GM18868 (cell line): ENCODE measurements at regions not wholly inside any gene's neighbourhood (a gene's known extent, or its start where the extent isn't known, plus 50 kb on each side); places are given as distances from the start of the nearest gene placed in this dataset.

Experiments used
- ATAC-seq: cut with Tn5 transposase; IDR thresholded peaks from one replicate; pipeline ENCODE4 v1.9.1; 2021; ENCODE audit warnings: mild to moderate bottlenecking, moderate library complexity; ENCODE audit not compliant: unreplicated experiment

DNA sequence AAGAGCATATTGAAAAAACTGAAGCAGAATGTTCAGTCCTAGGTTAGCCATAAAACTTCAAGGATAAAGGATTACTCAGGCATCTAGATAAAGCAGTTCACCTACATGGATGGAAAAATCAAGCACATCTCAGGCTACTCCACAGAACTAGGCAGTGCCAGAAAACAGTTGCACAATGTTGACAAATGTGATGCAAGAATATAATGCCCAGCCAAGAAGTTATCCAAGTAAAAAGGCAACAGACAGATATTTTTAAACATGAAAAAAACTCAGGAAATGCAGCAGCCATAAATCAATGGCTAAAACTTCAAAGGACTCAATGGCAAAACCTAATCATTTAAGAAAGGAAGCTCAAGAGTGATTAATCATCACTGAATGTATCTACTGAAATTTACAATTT is 456.0 kb upstream of the FAM241A start:
- ATAC-seq = no peak

DNA sequence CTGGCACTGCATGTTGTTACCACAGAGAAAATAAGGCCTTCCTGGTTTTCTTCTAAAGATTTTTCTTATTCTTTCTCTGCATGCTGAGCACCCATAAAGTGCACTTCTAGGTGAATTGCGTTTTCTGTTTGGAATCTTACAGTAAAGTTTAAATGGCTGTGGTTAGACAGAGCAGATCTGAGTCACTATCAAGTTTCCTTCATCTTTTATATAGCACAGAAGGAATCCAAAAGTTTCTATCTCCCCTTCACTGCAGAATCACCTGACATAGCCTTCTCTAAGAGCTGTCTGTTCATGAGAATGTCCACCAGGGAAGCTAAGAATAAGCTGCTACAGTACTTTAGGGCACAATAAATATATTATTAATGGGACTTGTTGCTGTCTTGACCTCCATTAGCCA is 455.5 kb upstream of the FAM241A start:
- ATAC-seq = no peak

DNA sequence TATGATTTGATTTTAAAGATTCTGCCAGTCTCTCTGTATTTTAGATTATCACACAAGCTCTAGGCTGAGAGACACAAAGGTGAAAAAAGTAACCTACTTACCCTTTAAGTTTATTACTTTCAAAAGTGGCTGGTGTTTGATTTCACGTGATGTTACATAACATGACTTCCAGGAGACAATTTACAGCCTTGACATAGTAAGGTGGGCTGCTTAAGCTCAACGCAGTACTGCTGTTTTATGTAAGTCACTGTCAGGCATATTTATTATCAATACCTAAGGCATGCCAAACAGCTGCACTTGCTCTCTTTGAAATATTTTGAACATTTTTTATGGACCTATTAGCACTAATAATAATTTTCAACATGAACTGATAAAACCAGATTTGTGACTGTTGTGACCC is 451.5 kb upstream of the FAM241A start:
- no peak for ATAC-seq

DNA sequence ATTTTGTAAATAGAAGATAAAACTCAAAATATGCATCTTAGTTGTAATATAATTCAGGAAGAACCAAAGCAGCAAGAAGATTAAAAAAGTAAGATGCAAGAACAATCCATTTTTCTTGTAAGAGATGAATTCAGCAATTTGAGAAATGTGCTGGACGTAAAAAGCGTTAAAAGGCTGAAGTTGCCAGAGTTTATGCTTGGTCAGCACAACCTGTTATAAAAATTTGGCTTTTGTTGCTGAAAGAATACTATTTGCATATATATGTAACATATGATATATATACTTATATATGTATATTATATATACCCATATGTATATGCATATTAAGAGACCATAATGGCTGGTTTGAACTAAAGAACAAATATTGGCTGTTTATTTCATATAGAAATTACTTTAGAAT is 449.6 kb upstream of the FAM241A start:
- ATAC-seq = no peak

DNA sequence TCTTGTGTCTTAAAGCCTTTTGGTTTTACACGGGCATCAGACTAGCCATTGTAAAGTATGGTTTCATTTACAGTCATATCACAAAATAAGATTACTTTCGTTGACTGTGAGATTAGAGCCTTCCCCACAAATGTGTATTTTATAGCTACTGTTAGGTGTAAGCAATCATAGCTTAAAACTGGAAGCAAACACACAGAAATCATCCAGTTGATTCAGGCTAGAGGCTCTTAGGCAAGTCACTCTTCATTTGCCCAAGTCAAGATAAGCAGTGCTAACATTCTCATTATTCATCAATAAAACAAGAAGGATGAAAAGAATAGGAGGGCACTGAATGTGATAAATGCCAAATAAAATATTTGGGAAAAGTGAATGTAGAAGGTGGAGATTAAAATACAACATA is 448.7 kb upstream of the FAM241A start:
- ATAC-seq = no peak

DNA sequence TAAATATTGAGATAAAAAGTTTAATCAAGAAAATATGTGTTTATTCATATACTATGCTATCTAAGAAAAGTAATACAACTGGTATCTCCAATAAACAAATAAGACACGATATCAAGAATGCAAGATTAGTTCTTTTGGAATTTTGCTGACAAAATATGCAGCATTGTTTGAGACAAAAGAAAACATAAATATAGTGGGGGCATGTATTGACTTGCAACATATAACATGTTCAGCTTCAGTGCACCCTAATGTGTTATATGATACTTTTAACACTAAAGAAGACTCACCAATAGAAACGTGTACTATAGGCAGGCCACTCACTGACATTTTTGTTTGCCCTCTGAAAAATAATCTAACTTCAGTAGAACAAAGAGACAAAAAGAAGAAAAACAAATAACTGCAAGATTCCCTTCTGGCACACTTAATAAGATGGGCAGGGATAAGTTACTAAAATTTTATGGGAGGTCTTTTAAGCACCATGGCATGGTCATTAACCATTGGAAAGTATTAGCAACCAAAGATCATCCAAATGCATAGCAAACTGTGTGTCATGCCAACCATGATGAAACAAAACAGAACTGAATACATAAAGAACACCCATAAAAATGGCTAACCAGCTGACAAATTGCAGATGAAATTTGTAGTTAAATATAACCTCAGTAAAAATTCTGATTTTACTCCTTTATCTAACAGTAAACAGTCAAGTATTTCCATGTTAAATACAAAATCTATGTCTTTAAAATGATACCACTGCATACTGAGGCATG is 447.9 kb upstream of the FAM241A start:
- no peak for ATAC-seq

DNA sequence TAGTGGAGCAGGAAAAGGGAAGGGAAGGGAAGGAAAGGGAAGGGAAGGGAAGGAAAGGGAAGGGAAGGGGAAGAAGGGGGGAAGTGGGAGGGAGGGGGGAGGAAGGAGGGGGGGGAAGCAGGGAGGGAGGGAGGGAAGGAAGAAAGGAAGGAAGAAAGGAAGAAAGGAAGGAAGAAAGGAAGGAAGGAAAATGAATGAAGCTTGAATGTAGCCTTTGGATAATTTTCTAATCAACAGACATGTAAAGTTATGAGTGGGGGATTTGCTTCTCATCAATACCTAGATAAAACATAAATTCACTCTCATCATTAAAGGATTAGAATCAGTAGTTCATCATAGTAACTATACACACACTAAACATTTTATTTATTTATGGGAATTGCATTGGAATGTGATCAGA is 446.9 kb upstream of the FAM241A start:
- no peak for ATAC-seq

DNA sequence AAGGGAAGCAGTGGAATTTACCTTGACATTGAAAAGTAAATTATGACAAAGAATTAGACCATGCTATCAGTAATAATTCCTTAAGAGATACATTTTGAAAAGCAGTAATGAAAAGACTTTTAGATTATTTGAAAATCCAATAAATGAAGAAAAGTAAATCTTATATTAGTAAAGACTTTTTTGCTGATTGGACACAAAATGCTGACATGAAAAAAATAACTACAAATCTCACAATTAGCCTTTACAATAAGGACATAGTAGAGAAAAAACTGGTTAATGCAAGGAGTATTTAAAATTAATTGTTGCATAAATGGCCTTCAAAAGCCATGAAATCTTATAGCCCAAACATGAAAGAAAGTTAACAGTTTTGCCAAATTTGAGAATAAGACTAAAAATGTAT is 446.1 kb upstream of the FAM241A start:
- ATAC-seq = no peak

DNA sequence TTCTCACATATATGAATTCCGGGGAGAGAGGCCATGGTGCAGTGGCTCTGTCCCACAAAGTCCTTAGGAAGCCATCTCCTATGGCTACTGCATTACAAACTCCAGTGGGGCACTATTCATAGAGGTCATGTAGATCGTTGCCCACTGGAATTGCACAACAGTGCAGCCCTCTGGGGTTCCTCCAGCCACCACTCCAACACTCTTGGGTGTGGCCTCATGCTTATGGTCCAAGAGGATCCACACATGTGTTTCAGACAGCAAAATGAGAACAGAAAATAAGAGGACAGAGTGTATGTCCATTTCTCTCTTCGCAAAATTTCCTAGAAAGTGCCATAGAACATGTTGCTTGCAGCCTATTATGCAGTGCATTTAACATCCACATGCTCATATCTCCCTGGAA is 444.2 kb upstream of the FAM241A start:
- no peak for ATAC-seq

DNA sequence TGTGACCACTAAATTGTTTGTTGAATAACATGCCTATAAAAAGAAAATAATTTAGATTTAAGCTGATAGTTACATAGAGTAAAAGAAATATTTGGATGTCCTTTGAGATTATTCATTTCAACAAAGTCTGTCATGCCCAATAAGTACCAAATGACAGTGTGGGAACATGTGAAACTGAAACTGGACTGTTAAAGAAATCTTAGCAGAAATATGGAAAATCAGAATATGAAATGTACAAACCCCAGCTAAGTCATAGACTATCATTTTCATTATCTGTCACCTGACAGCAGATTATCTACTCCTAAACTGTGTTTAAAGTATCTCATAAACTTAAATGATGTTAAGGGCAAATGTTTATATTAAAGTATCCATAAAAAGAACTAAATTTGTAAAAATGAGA is 437.8 kb upstream of the FAM241A start:
- peak; percentile 54 for ATAC-seq

DNA sequence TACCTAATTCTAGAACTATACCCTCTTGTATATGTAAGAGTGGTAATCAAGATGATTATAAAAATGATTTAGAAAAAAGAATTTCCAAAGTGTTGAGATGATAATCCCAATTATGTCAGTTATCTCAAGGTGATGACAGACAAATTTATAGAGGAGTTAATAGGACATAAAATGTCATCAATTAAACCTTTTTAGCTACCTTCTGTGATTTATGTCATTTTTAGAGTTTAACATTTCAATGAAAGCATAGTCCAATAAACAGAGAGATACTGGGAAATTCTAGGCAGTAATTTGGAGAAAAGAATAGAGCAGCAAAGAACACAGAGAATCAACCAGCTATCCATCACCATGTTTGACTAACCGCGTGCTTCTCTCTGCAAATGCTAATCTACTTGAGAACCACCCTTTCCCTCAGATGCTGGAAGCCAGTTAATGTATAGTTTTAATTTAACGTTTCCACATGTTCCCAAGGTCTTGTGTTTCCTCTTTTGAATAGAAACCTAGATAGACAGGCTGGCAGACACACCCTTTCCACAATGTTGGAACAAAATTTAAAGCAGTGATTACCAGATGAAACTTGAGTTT is 433.1 kb upstream of the FAM241A start:
- no peak for ATAC-seq

DNA sequence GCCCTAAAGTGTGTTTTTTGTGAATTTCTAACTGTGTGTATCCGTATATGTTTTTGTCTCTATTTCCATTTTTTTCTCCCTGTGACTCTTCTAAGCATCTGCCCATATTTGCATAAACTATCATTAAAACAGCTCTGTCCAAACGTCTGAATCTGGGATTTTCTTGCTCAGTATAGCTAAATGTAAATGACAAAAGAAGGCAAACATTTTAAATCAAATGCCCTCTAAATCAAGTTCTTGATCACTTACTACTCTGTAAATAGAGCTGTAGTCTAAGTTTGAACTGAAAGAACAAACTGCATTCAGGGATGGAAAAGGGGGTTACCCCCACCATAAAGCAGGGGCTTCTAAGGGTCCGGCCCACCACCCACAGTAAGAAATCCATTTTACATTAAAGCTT is 432.0 kb upstream of the FAM241A start:
- no peak for ATAC-seq

DNA sequence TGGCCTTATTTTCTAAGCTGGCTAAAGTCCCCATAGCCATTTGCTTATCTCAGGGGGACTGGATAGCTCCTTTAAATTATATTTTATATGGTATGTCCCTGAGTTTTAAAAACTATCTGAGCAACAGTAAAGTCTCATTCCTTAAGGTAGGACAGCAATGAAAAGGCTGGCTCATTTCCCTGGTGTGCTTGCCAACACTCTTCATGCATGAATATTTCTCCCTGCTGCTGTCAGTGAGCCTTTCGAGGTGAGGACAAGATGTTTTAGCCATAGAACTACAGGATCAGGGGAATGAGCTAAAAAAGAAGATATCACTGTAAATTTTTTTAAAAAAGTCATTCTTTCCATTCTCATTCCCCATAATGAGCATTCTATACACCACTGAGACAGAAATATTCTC is 427.3 kb upstream of the FAM241A start:
- ATAC-seq = no peak

DNA sequence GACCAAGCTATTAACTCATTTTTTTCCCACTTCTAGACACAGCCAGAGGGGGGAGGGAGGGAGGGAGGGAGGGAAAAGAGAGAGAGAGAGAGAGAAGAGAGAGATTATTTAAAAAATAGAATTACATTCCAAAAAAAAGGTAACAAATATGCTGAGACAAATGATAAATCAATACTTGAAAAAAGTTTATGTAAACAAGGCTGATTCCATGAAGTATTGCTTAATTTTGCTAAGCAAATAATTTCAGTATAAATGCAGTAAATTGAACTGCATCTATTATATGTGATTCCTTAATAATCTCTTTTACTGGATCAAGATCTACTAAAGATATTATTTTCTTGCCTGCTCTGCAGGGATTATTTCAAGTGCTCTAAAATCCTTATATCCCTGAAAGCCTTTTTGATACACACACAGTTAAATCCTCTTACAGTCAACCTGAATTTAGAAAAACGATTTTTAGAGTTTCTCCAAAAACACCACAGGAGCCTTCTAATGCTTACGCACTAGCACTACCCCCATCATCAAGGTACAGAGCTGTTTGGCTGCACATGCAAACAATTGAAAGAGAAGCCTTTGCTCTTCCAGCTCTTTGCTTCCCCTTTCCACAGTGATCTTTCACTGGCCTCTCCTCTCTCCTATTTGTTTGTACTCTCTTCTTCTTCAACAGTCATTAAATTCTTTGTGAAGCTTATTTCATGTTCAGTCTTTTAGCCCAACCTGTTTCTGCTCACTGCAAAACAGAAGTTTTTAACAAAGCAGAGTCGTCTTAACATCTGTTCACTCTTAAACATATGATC is 426.3 kb upstream of the FAM241A start:
- no peak for ATAC-seq

DNA sequence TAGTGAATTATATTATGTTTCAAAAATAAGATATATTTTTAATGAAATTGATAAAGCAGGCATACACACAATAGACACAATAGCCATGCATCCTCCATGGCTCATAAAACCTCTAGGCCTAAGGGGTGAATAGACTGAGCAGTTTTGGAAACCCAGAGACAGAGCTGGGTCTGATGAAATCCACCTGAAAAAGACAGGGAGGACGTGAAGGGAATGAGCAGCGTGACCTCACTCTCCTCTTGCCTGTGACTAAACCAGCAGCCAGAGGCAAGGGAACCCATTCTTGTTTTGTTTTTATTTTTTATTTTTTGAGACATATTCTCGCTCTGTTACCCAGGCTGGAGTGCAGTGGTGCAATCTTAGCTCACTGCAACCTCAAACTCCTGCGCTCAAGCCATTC is 424.4 kb upstream of the FAM241A start:
- no peak for ATAC-seq

DNA sequence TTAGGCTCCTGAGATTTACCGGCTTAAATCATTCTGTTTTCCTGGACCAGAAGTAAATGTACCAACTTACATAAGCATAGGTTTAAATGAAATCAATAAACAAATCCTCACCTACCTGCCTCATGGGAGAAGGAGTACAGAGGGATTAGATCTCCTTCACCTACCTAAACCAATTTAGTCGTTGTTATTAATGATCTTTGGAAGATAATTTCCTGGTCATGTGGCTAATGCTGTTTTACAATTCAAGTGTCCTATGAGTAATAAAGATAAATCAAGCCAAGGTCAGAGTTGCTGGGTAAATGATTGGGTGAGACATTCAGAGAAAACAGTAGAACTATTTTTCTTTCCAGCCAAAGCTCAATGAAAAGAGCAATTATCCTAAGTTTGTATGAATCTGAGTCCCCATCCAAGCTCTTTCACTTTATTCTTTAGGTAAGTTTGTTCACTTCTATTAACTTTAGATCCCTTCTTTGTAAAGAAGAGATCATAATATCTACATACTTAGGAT is 423.0 kb upstream of the FAM241A start:
- no peak for ATAC-seq

DNA sequence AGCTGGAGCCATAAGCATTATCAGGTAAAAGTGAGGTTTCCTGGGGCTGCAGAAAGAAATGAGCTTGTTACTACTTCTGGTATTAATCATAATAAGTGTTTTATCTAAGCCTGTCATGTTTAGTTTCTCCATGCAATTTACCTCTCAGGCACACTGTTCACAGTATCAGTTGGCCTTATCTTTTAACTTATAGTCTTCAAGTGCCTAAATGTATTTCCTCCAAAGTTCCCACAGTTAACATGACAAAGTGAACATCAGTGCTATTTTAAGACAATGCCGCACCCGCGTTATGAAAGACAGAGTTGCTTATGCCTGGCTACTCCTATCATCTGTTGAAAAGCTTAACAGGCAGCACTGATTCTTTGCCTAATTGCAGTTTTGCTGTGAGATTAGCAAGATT is 408.7 kb upstream of the FAM241A start:
- ATAC-seq = no peak

DNA sequence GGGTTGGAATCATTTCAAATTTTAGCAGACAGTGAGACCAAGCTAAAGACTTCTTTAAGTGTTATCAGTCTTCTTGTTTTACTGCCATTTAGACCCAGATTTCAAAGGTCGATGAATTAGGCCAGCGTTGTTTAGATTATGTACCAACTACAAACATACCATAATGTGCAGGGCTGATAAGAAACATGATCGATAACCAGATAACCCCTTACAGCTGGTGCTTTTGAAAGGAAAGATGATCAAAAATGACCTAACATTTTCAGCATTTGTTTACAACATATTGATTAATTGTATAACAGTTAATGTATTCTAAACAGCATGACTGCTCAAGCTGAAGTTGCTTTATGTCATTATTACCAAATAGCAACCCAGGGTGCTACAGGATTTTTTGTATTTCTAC is 400.4 kb upstream of the FAM241A start:
- ATAC-seq = no peak

DNA sequence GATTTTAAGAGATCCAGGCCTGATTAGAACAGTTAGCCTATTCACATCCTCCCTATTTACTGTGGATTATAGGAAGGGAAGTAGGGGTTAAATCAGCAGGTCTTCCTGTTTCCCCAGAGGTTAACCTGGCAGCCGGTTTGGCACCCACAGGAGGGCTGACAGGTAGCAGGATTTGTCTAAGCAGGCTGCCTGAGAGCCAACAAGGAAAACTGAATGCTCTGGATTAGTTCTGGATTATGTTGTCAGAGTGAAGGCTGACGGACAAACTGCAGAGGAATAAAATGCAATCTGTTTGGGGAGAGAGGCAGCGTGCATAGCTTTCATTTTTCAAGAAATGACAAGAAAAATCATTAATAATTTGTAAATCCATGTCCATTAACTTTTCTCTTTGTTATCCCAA is 397.1 kb upstream of the FAM241A start:
- ATAC-seq = no peak

DNA sequence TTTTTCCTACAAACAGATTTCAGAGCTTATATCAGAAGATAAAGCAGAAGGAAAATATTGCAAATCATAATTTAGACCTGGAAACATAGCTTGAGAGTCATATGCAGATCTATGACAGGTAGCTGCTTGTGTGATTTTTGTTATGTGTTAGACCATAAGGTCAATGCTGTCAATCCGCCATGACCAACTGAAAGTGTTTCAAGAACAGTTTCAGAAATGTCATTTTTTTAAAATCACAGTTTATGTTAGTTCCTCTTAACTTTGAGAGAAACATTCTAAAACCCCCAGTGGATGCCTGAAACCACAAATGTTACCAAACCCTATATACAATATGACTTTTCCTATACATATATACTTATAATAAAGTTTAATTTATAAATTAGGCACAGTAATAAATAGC is 391.3 kb upstream of the FAM241A start:
- ATAC-seq = no peak

DNA sequence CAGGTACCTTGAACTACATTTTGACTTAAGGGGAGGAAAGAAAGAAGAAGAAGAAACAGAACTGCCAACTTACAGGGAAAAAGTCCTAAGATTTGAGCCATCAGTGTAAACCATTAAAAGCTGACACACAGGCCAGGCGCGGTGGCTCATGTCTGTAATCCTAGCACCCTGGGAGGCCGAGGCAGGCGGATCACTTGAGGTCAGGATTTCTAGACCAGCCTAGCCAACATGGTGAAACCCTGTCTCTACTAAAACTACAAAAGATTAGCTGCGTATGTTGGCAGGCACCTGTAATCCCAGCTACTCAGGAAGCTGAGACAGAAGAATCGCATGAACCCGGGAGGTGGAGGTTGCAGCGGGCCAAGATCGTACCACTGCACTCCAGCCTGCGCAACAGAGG is 389.7 kb upstream of the FAM241A start:
- no peak for ATAC-seq

DNA sequence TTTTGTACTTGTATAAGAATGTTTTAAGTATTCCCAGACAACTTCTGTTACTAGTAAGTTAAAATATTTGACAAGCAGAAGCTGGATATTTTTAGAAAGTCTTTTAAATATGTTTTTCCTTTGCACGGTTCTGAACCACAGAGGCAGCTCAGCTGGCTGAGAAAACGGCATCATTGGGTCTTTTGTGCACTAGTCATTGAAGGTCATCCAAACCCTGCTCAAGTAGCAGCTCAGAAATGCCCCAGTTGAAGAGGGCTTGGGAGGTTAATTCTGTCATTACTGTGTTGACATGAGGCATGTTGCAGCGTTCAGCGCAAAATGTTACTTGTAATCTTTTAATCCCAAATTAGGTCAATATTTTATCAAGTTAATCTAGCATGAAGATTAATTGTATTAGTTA is 383.7 kb upstream of the FAM241A start:
- ATAC-seq = no peak
